ENCODE measurements at regions not wholly inside any gene's neighbourhood (a gene's known extent, or its start where the extent isn't known, plus 50 kb on each side); places are given as distances from the start of the nearest gene placed in this dataset.

GRCh38 chr10:3372281-3372680 is 199.7 kb upstream of the PITRM1 start:
- no peak for TF ChIP-seq CTCF (conservative IDR thresholded peaks at IDR 0.05; ENCODE audit: low read depth, low read length)
- TF ChIP-seq EZH2 (IDR thresholded peaks at IDR 0.05; ENCODE audit: low read length, unreplicated experiment): no peak
- TF ChIP-seq EZH2phosphoT487 (IDR thresholded peaks at IDR 0.05; ENCODE audit: borderline replicate concordance, low read length): no peak

Measured in PC-3 (cell line).